Sigmoid colon (tissue), 6 donors: ENCODE measurements at regions not wholly inside any gene's neighbourhood (a gene's known extent, or its start where the extent isn't known, plus 50 kb on each side); places are given as distances from the start of the nearest gene placed in this dataset.

Experiments used
- DNase-seq: peaks from one replicate; pipeline ENCODE4 v3.0.0-alpha.2; 2019
- H3K27ac ChIP-seq, 4 donors: fragments of 200-600 bp; sonication (generic); one replicate each; pipeline ENCODE4 v1.5.1; 2016 to 2019; ENCODE audit warnings: mild to moderate bottlenecking in 1 of 4
- H3K27me3 ChIP-seq, 3 donors: fragments of 200-600 bp; sonication (generic); one replicate each; pipeline ENCODE4 v1.5.1; 2019; ENCODE audit warnings: mild to moderate bottlenecking in 1 of 3
- H3K36me3 ChIP-seq, 4 donors: fragments of 200-600 bp; sonication (generic); one replicate each; pipeline ENCODE4 v1.5.1; 2016 to 2019
- H3K4me1 ChIP-seq, 4 donors: fragments of 200-600 bp; sonication (generic); one replicate each; pipeline ENCODE4 v1.5.1; 2017 to 2019
- H3K4me3 ChIP-seq, 4 donors: fragments of 200-600 bp; sonication (generic); one replicate each; pipeline ENCODE4 v1.5.1; 2017 to 2019; ENCODE audit warnings: mild to moderate bottlenecking in 2 of 4, moderate library complexity in 1 of 4
- H3K9me3 ChIP-seq, 4 donors: fragments of 200-600 bp in 3 of 4; sonication (generic) in 3 of 4; one replicate each; pipeline versions ENCODE4 v1.5.1 to v1.6.1; 2013 to 2019
- CTCF ChIP-seq, 4 experiments: fragments of 450-650 bp in 3 of 4; fragments of 200-600 bp in 1 of 4; IDR thresholded peaks; one replicate each; pipeline ENCODE4 v1.5.1; 2016 to 2019; ENCODE audit warnings: antibody characterized with exemption in 4 of 4, mild to moderate bottlenecking in 3 of 4, moderate library complexity in 2 of 4
- EP300 ChIP-seq, 4 donors: sonication (generic); formaldehyde crosslinking; IDR thresholded peaks; one replicate each; pipeline ENCODE4 v1.6.1; 2017; ENCODE audit warnings: antibody characterized with exemption in 4 of 4
- POLR2A ChIP-seq, 2 donors: fragments of 450-650 bp; IDR thresholded peaks; one replicate each; pipeline ENCODE4 v1.6.1; 2016; ENCODE audit warnings: antibody characterized with exemption in 2 of 2, mild to moderate bottlenecking in 2 of 2, moderate library complexity in 2 of 2
- POLR2AphosphoS5 ChIP-seq, 4 donors: sonication (generic); formaldehyde crosslinking; IDR thresholded peaks; one replicate each; pipeline ENCODE4 v1.6.1; 2017; ENCODE audit warnings: antibody characterized with exemption in 4 of 4
- WGBS, 2 donors: extraction: QIAGEN DNeasy Blood & Tissue Kit; methylation state at CpG; one replicate each; pipeline ENCODE4 v1.1.7; 2013; 5-methylcytosine and 5-hydroxymethylcytosine counted together
- intact Hi-C: fragments of 100-400 bp; cut with DNase I; formaldehyde crosslinking; loops from one replicate; pipeline ENCODE4 v1.15.1; 2023
- donor health status: healthy with polysubstance abuse.
- donor health status: healthy.

DNA sequence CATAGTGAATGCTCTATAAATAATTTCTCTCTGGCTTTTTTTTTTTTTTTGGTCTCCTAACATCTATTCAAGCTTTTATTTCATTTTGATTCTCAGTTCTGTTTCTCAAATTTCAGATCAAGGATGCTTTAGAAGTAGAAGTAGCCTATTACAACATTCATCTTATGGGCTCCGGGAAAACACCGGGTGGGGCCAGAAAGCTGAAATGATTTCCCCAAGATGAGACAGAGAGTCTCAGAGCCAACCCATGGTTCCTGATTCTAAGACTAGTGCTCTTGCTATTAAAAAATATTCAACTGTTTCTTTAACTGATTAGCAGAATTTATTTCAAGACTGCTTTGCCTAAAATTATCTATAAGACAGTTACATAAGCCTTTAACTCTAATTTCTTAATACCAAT, 147.2 kb upstream of the CCDC68 start:
- intact Hi-C loops: no loop called here
- H3K4me3 ChIP-seq: no peak overlapping the region
- DNase-seq: no peak
- 95 to 98% methylated on average over 2 of the region's 2 CpGs for WGBS, 2 donors
- no peaks in the 10 kb centered on the region for H3K27me3 ChIP-seq
- H3K9me3 ChIP-seq: no peaks in the 10 kb centered on the region
- no peaks in the 10 kb centered on the region for H3K4me1 ChIP-seq
- no peak overlapping the region for H3K27ac ChIP-seq
- no peaks in the 10 kb centered on the region for H3K36me3 ChIP-seq
- no peak for TF ChIP-seq POLR2A (IDR thresholded peaks at IDR 0.05)

DNA sequence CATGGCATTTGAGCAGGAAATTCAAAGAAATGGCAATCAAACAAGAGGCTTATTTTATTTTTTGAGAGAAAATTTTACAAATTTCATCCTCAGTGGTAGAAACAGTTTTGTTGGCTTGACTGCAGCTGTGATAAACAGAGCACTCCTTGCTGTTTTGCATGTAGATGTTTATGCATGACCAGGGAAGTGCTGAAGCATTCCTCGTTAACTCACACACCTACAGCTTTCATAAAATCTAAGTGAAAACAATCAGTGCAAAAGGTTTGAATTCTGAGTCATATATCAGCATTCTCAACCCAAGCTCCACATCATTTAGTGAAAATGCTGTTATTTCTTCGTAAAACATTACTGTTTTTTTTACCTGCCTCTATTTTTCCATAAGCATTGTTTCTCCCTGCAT, 146.6 kb upstream of the CCDC68 start:
- Histone ChIP-seq H3K27ac (no peak overlapping the region), H3K4me3 (no peak overlapping the region), H3K4me1 (no peaks in the 10 kb centered on the region), H3K9me3 (no peaks in the 10 kb centered on the region), H3K36me3 (no peaks in the 10 kb centered on the region), H3K27me3 (no peaks in the 10 kb centered on the region)
- intact Hi-C loops: no loop called here
- WGBS, 2 donors: 82 to 90% methylated on average over 2 of the region's 2 CpGs
- no peak for DNase-seq
- TF ChIP-seq POLR2A (IDR thresholded peaks at IDR 0.05) (no peak), CTCF (IDR thresholded peaks at IDR 0.05) (no peak), EP300 (IDR thresholded peaks at IDR 0.05) (no peak), POLR2AphosphoS5 (IDR thresholded peaks at IDR 0.05) (no peak)

- Histone ChIP-seq H3K4me3 (no peak overlapping the region), H3K36me3 (no peaks in the 10 kb centered on the region), H3K4me1 (peaks cover 0 to 3% (median under 1%) of the 10 kb centered on the region in 4 donors), H3K27ac (no peak overlapping the region), H3K9me3 (no peaks in the 10 kb centered on the region), H3K27me3 (no peaks in the 10 kb centered on the region)
- no peak for DNase-seq
- WGBS, 2 donors: 91 to 96% methylated on average over 3 of the region's 3 CpGs
- TF ChIP-seq POLR2AphosphoS5 (IDR thresholded peaks at IDR 0.05) (no peak), EP300 (IDR thresholded peaks at IDR 0.05) (no peak), POLR2A (IDR thresholded peaks at IDR 0.05) (no peak), CTCF (IDR thresholded peaks at IDR 0.05) (no peak)
- intact Hi-C loops: no loop called here
Measured at GRCh38 chr18:55102958-55103456, 143.7 kb upstream of the CCDC68 start.

- Histone ChIP-seq H3K36me3 (no peaks in the 10 kb centered on the region), H3K27me3 (no peaks in the 10 kb centered on the region), H3K4me1 (peaks cover 0 to 8% (median under 1%) of the 10 kb centered on the region in 4 donors), H3K27ac (no peak overlapping the region), H3K9me3 (no peaks in the 10 kb centered on the region), H3K4me3 (no peak overlapping the region)
- DNase-seq: no peak
- 89 to 92% methylated on average over 3 of the region's 3 CpGs for WGBS, 2 donors
- TF ChIP-seq POLR2AphosphoS5 (IDR thresholded peaks at IDR 0.05) (no peak), POLR2A (IDR thresholded peaks at IDR 0.05) (no peak), EP300 (IDR thresholded peaks at IDR 0.05) (no peak), CTCF (IDR thresholded peaks at IDR 0.05) (no peak)
- intact Hi-C loops: no loop called here
Measured at GRCh38 chr18:55102501-55102900, 143.2 kb upstream of the CCDC68 start.

DNA sequence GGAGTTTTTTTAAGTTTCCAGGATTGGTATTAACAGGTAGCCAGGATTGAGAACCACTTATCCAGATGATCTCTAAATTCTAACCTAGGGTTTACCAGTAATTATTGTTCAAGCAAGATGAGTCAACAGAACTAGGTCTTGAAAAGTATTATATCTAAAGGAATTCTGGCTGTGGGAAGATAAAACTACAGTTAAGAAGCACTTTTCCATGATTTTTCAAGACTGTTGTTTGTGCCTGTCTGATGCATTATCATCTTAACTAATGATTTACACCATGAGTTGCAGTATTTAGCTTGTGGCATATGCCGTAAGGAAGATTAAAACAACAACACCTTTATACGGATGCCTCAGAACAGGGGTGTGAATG, 142.2 kb upstream of the CCDC68 start:
- 89 to 92% methylated on average over 2 of the region's 2 CpGs for WGBS, 2 donors
- no peaks in the 10 kb centered on the region for H3K36me3 ChIP-seq
- no peak overlapping the region for H3K27ac ChIP-seq
- no peaks in the 10 kb centered on the region for H3K9me3 ChIP-seq
- no peak for DNase-seq
- no peak for TF ChIP-seq POLR2AphosphoS5 (IDR thresholded peaks at IDR 0.05)
- no peak for TF ChIP-seq CTCF (IDR thresholded peaks at IDR 0.05)
- TF ChIP-seq POLR2A (IDR thresholded peaks at IDR 0.05): no peak
- no peak overlapping the region for H3K4me3 ChIP-seq
- peaks cover 0 to 12% (median under 1%) of the 10 kb centered on the region in 4 donors for H3K4me1 ChIP-seq
- H3K27me3 ChIP-seq: no peaks in the 10 kb centered on the region
- intact Hi-C loops: no loop called here
